ENCODE measurements at regions not wholly inside any gene's neighbourhood (a gene's known extent, or its start where the extent isn't known, plus 50 kb on each side); places are given as distances from the start of the nearest gene placed in this dataset.

DNA sequence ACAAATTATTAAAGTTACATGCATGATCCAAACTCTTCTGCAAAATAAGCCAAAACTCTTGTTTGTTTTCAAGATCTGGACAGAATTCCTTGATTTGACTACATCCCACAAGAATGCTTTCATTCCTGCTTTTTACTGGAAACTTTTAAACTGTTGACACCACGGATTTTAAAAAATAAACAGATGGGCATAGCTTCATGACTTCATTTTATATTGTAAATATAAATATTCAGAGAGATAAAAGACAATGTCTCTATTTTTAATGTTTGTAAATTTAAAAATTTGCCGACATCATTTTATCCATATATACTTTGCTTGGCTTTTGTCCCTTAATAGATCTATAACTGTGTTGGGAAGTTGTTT lies 134.3 kb upstream of the DCN start:
- TF ChIP-seq JUND (IDR thresholded peaks at IDR 0.05) (no peak), FOXA1 (IDR thresholded peaks at IDR 0.05) (no peak), RAD21 (IDR thresholded peaks at IDR 0.05) (no peak), NR2F2 (IDR thresholded peaks at IDR 0.05) (no peak), MAX (IDR thresholded peaks at IDR 0.05) (no peak)
- TF ChIP-seq, protein P1, sequence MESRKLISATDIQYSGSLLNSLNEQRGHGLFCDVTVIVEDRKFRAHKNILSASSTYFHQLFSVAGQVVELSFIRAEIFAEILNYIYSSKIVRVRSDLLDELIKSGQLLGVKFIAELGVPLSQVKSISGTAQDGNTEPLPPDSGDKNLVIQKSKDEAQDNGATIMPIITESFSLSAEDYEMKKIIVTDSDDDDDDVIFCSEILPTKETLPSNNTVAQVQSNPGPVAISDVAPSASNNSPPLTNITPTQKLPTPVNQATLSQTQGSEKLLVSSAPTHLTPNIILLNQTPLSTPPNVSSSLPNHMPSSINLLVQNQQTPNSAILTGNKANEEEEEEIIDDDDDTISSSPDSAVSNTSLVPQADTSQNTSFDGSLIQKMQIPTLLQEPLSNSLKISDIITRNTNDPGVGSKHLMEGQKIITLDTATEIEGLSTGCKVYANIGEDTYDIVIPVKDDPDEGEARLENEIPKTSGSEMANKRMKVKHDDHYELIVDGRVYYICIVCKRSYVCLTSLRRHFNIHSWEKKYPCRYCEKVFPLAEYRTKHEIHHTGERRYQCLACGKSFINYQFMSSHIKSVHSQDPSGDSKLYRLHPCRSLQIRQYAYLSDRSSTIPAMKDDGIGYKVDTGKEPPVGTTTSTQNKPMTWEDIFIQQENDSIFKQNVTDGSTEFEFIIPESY (IDR thresholded peaks at IDR 0.05), result no peak
- TF ChIP-seq, protein P2, sequence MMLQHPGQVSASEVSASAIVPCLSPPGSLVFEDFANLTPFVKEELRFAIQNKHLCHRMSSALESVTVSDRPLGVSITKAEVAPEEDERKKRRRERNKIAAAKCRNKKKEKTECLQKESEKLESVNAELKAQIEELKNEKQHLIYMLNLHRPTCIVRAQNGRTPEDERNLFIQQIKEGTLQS (IDR thresholded peaks at IDR 0.05), result no peak
- TF ChIP-seq, protein P3, sequence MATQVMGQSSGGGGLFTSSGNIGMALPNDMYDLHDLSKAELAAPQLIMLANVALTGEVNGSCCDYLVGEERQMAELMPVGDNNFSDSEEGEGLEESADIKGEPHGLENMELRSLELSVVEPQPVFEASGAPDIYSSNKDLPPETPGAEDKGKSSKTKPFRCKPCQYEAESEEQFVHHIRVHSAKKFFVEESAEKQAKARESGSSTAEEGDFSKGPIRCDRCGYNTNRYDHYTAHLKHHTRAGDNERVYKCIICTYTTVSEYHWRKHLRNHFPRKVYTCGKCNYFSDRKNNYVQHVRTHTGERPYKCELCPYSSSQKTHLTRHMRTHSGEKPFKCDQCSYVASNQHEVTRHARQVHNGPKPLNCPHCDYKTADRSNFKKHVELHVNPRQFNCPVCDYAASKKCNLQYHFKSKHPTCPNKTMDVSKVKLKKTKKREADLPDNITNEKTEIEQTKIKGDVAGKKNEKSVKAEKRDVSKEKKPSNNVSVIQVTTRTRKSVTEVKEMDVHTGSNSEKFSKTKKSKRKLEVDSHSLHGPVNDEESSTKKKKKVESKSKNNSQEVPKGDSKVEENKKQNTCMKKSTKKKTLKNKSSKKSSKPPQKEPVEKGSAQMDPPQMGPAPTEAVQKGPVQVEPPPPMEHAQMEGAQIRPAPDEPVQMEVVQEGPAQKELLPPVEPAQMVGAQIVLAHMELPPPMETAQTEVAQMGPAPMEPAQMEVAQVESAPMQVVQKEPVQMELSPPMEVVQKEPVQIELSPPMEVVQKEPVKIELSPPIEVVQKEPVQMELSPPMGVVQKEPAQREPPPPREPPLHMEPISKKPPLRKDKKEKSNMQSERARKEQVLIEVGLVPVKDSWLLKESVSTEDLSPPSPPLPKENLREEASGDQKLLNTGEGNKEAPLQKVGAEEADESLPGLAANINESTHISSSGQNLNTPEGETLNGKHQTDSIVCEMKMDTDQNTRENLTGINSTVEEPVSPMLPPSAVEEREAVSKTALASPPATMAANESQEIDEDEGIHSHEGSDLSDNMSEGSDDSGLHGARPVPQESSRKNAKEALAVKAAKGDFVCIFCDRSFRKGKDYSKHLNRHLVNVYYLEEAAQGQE (IDR thresholded peaks at IDR 0.05), result no peak
- Histone ChIP-seq H3K4me1 (ENCODE audit: control insufficient read depth in 4 of 4, insufficient read depth in 4 of 4, low read length in 3 of 4) (peaks cover 0 to 1% (median 0%) of the 10 kb centered on the region in 4 donors), H3K9me3 (ENCODE audit: control insufficient read depth in 4 of 4, low read length in 3 of 4) (peaks cover 0 to 2% (median 0%) of the 10 kb centered on the region in 4 donors), H3K9ac (ENCODE audit: low read depth in 1 of 2, low read length in 2 of 2) (no peak overlapping the region), H3K36me3 (ENCODE audit: control insufficient read depth in 4 of 4, insufficient read depth in 3 of 4, low read depth in 1 of 4, low read length in 3 of 4) (no peaks in the 10 kb centered on the region), H3K4me3 (ENCODE audit: low read depth in 1 of 3, low read length in 3 of 3) (no peak overlapping the region), H3K27me3 (ENCODE audit: control insufficient read depth in 4 of 4, insufficient read depth in 4 of 4, low read length in 3 of 4) (no peaks in the 10 kb centered on the region), H3K27ac (ENCODE audit: low read depth in 1 of 2, low read length in 2 of 2) (no peak overlapping the region)
- WGBS, result 64% methylated on average over 2 of the region's 2 CpGs
- DNase-seq (ENCODE audit: low spot score), result no peak

GRCh38 chr12:91316161-91316906 lies 133.7 kb upstream of the DCN start:
- Histone ChIP-seq H3K9me3 (ENCODE audit: control insufficient read depth in 4 of 4, low read length in 3 of 4) (peaks cover 0 to 2% (median 0%) of the 10 kb centered on the region in 4 donors), H3K9ac (ENCODE audit: low read depth in 1 of 2, low read length in 2 of 2) (no peak overlapping the region), H3K4me3 (ENCODE audit: low read depth in 1 of 3, low read length in 3 of 3) (no peak overlapping the region), H3K36me3 (ENCODE audit: control insufficient read depth in 4 of 4, insufficient read depth in 3 of 4, low read depth in 1 of 4, low read length in 3 of 4) (no peaks in the 10 kb centered on the region), H3K4me1 (ENCODE audit: control insufficient read depth in 4 of 4, insufficient read depth in 4 of 4, low read length in 3 of 4) (peaks cover 0 to 1% (median 0%) of the 10 kb centered on the region in 4 donors), H3K27ac (ENCODE audit: low read depth in 1 of 2, low read length in 2 of 2) (no peak overlapping the region), H3K27me3 (ENCODE audit: control insufficient read depth in 4 of 4, insufficient read depth in 4 of 4, low read length in 3 of 4) (no peaks in the 10 kb centered on the region)
- DNase-seq (ENCODE audit: low spot score), result no peak
- TF ChIP-seq FOXA2 (IDR thresholded peaks at IDR 0.05) (no peak), MAX (IDR thresholded peaks at IDR 0.05) (no peak), NR2F2 (IDR thresholded peaks at IDR 0.05) (no peak), FOXA1 (IDR thresholded peaks at IDR 0.05) (no peak), JUND (IDR thresholded peaks at IDR 0.05) (no peak), HNF4G (IDR thresholded peaks at IDR 0.05) (no peak), RXRA (IDR thresholded peaks at IDR 0.05) (no peak), HNF4A (conservative IDR thresholded peaks at IDR 0.05) (no peak)
- TF ChIP-seq, protein P3 (IDR thresholded peaks at IDR 0.05), result no peak
- TF ChIP-seq, protein P4, sequence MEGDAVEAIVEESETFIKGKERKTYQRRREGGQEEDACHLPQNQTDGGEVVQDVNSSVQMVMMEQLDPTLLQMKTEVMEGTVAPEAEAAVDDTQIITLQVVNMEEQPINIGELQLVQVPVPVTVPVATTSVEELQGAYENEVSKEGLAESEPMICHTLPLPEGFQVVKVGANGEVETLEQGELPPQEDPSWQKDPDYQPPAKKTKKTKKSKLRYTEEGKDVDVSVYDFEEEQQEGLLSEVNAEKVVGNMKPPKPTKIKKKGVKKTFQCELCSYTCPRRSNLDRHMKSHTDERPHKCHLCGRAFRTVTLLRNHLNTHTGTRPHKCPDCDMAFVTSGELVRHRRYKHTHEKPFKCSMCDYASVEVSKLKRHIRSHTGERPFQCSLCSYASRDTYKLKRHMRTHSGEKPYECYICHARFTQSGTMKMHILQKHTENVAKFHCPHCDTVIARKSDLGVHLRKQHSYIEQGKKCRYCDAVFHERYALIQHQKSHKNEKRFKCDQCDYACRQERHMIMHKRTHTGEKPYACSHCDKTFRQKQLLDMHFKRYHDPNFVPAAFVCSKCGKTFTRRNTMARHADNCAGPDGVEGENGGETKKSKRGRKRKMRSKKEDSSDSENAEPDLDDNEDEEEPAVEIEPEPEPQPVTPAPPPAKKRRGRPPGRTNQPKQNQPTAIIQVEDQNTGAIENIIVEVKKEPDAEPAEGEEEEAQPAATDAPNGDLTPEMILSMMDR (IDR thresholded peaks at IDR 0.05; ENCODE audit: low read depth, low read length, missing input control), result no peak
- TF ChIP-seq, protein P1 (IDR thresholded peaks at IDR 0.05), result no peak
- WGBS, result 92% methylated on average over 1 of the region's 1 CpG

All from liver (tissue), 8 donors.